Heart left ventricle (tissue), 16 donors: ENCODE measurements at regions not wholly inside any gene's neighbourhood (a gene's known extent, or its start where the extent isn't known, plus 50 kb on each side); places are given as distances from the start of the nearest gene placed in this dataset.

Experiments
- ATAC-seq, 4 donors: fragments of 200-7000 bp; cut with Tn5 transposase; one replicate each; pipeline ENCODE4 v1.9.1; 2020 to 2022; ENCODE audit warnings: moderate library complexity in 4 of 4, mild to moderate bottlenecking in 3 of 4, moderate number of reproducible peaks in 1 of 4
- DNase-seq, 5 donors: peaks; one replicate each; pipeline ENCODE4 v3.0.0-alpha.2; 2020
- H3K27ac ChIP-seq, 12 donors: fragments of 200-600 bp; sonication (generic) in 4 of 12; one replicate each; pipeline versions ENCODE4 v1.5.0 to v1.8.0; 2016 to 2022; ENCODE audit warnings: mild to moderate bottlenecking in 2 of 12
- H3K27me3 ChIP-seq, 9 donors: fragments of 200-600 bp; sonication (generic) in 2 of 9; one replicate each; pipeline versions ENCODE4 v1.5.1 to v1.8.0; 2016 to 2022; ENCODE audit warnings: mild to moderate bottlenecking in 3 of 9
- H3K36me3 ChIP-seq, 9 donors: fragments of 200-600 bp; sonication (generic) in 2 of 9; one replicate each; pipeline versions ENCODE4 v1.5.0 to v1.8.0; 2018 to 2022; ENCODE audit warnings: mild to moderate bottlenecking in 2 of 9
- H3K4me1 ChIP-seq, 12 donors: fragments of 200-600 bp; sonication (generic) in 4 of 12; one replicate each; pipeline versions ENCODE4 v1.5.0 to v1.8.0; 2016 to 2022; ENCODE audit warnings: mild to moderate bottlenecking in 3 of 12
- H3K4me3 ChIP-seq, 12 donors: fragments of 200-600 bp; sonication (generic) in 4 of 12; one replicate each; pipeline versions ENCODE4 v1.5.0 to v1.8.0; 2017 to 2022; ENCODE audit warnings: mild to moderate bottlenecking in 9 of 12, moderate library complexity in 4 of 12
- H3K9me3 ChIP-seq, 12 donors: fragments of 200-600 bp; sonication (generic) in 4 of 12; one replicate each; pipeline versions ENCODE4 v1.5.0 to v1.8.0; 2016 to 2022; ENCODE audit warnings: mild to moderate bottlenecking in 1 of 12
- POLR2A ChIP-seq, 2 donors: fragments of 450-650 bp; IDR thresholded peaks; one replicate each; pipeline ENCODE4 v1.6.1; 2017; ENCODE audit warnings: antibody characterized with exemption in 2 of 2, mild to moderate bottlenecking in 2 of 2, moderate library complexity in 2 of 2
- WGBS, 4 donors: extraction: QIAGEN DNeasy Blood & Tissue Kit in 2 of 4; methylation state at CpG; one replicate each; pipeline versions ENCODE4 v1.1.5 to v1.1.7; 2013 to 2018; 5-methylcytosine and 5-hydroxymethylcytosine counted together
- intact Hi-C, 10 donors: fragments of 100-400 bp; cut with DNase I; formaldehyde crosslinking; loops; one replicate each; pipeline versions ENCODE4 v1.11.1 to v1.14.2; 2022
- TF ChIP-seq, protein P1 (sequence below), 12 donors: fragments of 200-600 bp; sonication (generic) in 4 of 12; IDR thresholded peaks; one replicate each; pipeline versions ENCODE4 v1.5.0 to v1.8.0; 2018 to 2022; ENCODE audit warnings: antibody characterized with exemption in 12 of 12, mild to moderate bottlenecking in 5 of 12
- donor health status: ischemic (EF 13 %, LVEDD 7.1; RV severe dilation, severe dysfunction).
- donor health status: healthy with polysubstance abuse.
- donor health status: DM: no; HTN: yes; CAD: no.
- donor health status: DM: no; HTN: no; CAD: no.
- donor health status: ischemic (EF 25% LVEDD 6.9; RV normal size, moderate dysfunction).
- donor health status: ischemic (EF 25% LVEDD 5.7; RV mildly dilated, moderate dysfunction).
- donor health status: healthy.
- donor health status: DM: yes; HTN: yes; CAD: no.
- donor health status: ischemic (EF 35%, LVEDD 5.7; RV mildly dilated, moderate dysfunction).
- donor health status: nonischemic (EF 11% LVEDD 7.7; RV severe dilation, severe dysfunction).
- donor health status: DM: yes; HTN: yes; CAD: no.
- donor health status: PGD.
- donor health status: ischemic (EF 29% LVEDD 5.4; RV normal size, mild dysfunction).
- donor health status: nonischemic (EF 23%, LVEDD 6.1; RV moderate dilation, normal function).

DNA sequence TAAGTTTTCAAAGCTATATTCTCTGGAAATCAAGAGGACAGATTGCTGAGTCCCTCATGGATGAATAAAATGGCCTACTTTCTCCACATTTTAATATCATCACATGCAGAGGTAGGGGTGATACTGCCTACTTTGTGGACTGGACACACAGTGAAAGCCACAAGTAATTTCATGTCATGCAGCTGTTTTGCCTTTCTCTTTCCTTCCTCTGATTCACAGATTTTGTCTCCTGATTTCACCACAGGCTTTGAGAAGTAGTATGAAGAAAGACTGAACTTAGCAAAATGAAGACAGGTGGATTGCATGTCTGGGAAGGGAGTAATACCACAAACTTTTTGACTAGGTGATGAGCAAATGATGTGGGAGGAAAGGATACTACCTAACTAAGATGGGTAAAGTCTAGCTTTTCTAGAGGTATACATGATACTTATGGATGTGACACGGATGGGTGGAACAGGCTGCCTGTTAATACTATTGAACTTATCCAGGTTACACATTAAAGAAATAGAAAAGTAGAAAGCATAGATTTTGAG is 478.4 kb upstream of the GOT2 start:
- H3K27ac ChIP-seq, result no peak overlapping the region
- no peak overlapping the region for H3K4me3 ChIP-seq
- intact Hi-C loops, result no loop called here
- ATAC-seq (no peak), DNase-seq (no peak)
- H3K9me3 ChIP-seq, result no peaks in the 10 kb centered on the region
- peaks cover 0 to 18% (median 9%) of the 10 kb centered on the region in 12 donors for H3K4me1 ChIP-seq
- TF ChIP-seq, protein P1, sequence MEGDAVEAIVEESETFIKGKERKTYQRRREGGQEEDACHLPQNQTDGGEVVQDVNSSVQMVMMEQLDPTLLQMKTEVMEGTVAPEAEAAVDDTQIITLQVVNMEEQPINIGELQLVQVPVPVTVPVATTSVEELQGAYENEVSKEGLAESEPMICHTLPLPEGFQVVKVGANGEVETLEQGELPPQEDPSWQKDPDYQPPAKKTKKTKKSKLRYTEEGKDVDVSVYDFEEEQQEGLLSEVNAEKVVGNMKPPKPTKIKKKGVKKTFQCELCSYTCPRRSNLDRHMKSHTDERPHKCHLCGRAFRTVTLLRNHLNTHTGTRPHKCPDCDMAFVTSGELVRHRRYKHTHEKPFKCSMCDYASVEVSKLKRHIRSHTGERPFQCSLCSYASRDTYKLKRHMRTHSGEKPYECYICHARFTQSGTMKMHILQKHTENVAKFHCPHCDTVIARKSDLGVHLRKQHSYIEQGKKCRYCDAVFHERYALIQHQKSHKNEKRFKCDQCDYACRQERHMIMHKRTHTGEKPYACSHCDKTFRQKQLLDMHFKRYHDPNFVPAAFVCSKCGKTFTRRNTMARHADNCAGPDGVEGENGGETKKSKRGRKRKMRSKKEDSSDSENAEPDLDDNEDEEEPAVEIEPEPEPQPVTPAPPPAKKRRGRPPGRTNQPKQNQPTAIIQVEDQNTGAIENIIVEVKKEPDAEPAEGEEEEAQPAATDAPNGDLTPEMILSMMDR (IDR thresholded peaks at IDR 0.05), result no peak
- TF ChIP-seq POLR2A (IDR thresholded peaks at IDR 0.05), result no peak
- H3K27me3 ChIP-seq, result no peaks in the 10 kb centered on the region
- no peaks in the 10 kb centered on the region for H3K36me3 ChIP-seq
- 89 to 95% (median 92%) methylated on average over 1 of the region's 1 CpG for WGBS, 4 donors

DNA sequence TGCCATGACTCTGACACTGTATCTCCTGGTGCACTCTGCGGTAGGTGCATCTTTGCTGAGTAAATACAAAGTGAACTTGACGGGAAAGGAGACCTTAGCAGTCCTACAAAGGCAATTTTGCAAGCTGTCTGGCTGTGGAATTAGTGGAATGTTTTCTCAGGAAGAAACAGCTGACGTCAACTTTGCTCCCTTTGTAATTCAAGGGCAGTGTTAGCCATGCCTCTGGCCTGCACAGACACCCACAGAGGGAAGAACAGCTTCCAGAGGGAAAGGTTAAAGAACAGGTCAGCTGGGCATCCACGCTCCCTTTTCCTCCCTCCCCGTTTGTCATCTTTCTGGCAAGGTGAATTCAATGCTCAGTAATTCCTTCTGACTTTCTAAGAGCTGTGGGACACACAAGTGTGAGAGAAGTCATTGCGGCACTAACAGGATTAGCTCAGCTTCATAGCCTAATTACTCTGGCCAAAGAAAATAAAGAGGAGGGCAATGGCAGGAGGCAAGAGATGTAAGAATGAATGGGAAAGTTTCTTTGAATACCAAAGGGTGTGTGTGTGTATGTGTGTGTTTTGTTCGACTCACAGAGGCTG is 476.9 kb upstream of the GOT2 start:
- intact Hi-C loops, result no loop called here
- ATAC-seq, result peak; percentile 73 to 95 (median 92)
- peak in 3 of 5 donors; percentile 9 to 22 (median 19) for DNase-seq
- Histone ChIP-seq H3K27me3 (no peaks in the 10 kb centered on the region), H3K4me3 (no peak overlapping the region), H3K27ac (peak overlapping the region in 1 of 12 donors; percentile 27), H3K4me1 (peaks cover 0 to 18% (median 9%) of the 10 kb centered on the region in 12 donors), H3K36me3 (no peaks in the 10 kb centered on the region), H3K9me3 (no peaks in the 10 kb centered on the region)
- 19 to 34% (median 20%) methylated on average over 7 of the region's 7 CpGs for WGBS, 4 donors
- no peak for TF ChIP-seq POLR2A (IDR thresholded peaks at IDR 0.05)
- TF ChIP-seq, protein P1 (IDR thresholded peaks at IDR 0.05), result no peak

DNA sequence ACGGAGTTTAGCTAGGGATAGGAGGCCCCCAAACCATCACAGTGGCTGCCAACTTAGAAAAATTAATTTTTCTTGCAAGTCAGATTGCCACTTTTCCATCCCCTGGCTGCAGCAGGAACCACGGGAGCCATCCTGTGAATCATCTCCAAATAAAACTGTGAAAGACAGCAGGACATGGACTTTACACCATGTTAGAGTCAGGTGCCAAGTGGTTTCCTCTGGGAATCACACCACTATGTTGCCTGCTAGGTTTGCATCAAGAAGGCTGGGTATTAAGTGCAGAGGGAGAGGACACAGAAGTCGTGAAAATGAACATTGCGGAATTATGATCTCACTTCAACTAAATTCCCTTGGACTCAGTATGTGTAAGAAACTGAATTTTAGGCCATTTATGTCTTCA is 471.3 kb upstream of the GOT2 start:
- DNase-seq, result no peak
- intact Hi-C loops, result no loop called here

DNA sequence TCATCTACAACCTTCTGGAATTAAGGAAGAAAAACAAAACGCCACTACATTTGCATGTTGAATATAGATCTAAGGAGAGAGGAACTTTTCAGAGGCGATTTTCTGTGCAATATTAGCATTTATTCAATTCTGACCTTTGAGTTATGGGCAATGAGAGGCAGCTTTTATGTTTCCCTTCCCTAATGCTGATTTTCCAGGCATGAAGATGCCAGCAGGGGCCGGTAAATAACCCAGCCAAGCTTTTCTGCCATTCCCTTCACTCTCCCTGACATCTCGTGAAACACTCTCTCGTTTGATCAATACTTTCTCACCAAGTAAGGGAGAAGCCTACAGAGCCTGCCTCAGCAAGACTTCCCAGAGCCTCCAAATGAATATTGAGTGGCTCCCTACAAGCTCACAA is 470.5 kb upstream of the GOT2 start:
- Histone ChIP-seq H3K4me1 (no peaks in the 10 kb centered on the region), H3K27me3 (no peaks in the 10 kb centered on the region), H3K36me3 (no peaks in the 10 kb centered on the region), H3K27ac (no peak overlapping the region), H3K9me3 (no peaks in the 10 kb centered on the region), H3K4me3 (no peak overlapping the region)
- intact Hi-C loops, result no loop called here
- ATAC-seq (no peak), DNase-seq (no peak)
- 64 to 74% (median 69%) methylated on average over 5 of the region's 5 CpGs for WGBS, 4 donors
- TF ChIP-seq POLR2A (IDR thresholded peaks at IDR 0.05), result no peak
- TF ChIP-seq, protein P1 (IDR thresholded peaks at IDR 0.05), result no peak

More for the DNA sequence above, 471.3 kb upstream of the GOT2 start:
- no peaks in the 10 kb centered on the region for H3K9me3 ChIP-seq
- no peak overlapping the region for H3K4me3 ChIP-seq
- TF ChIP-seq, protein P1 (IDR thresholded peaks at IDR 0.05), result no peak
- no peak for TF ChIP-seq POLR2A (IDR thresholded peaks at IDR 0.05)
- H3K36me3 ChIP-seq, result no peaks in the 10 kb centered on the region
- H3K27me3 ChIP-seq, result no peaks in the 10 kb centered on the region
- no peak for ATAC-seq
- 81 to 87% (median 83%) methylated on average over 4 of the region's 4 CpGs for WGBS, 4 donors
- no peak overlapping the region for H3K27ac ChIP-seq
- peaks cover 0 to 3% (median 0%) of the 10 kb centered on the region in 12 donors for H3K4me1 ChIP-seq
